GM12892 (cell line): ENCODE measurements at regions not wholly inside any gene's neighbourhood (a gene's known extent, or its start where the extent isn't known, plus 50 kb on each side); places are given as distances from the start of the nearest gene placed in this dataset.

ENCODE experiments used
- POLR2A ChIP-seq: IDR thresholded peaks from 2 replicates; pipeline ENCODE4 v1.6.1; 2011; ENCODE audit warnings: low read depth, low read length, control low read depth
- POLR2AphosphoS5 ChIP-seq: IDR thresholded peaks from 2 replicates; pipeline ENCODE4 v1.6.1; 2011; ENCODE audit warnings: low read depth, low read length, control low read depth

- no peak for TF ChIP-seq POLR2A
- no peak for TF ChIP-seq POLR2AphosphoS5
Measured at GRCh38 chr6:18663011-18663410, 275.9 kb downstream of the RNF144B start.
